WTC11 (cell line): ENCODE measurements at regions not wholly inside any gene's neighbourhood (a gene's known extent, or its start where the extent isn't known, plus 50 kb on each side); places are given as distances from the start of the nearest gene placed in this dataset.

Experiments
- ESRRA ChIP-seq: sonication (generic); formaldehyde crosslinking; IDR thresholded peaks from 2 replicates; pipeline ENCODE4 v1.8.1; 2022; ENCODE audit warnings: mild to moderate bottlenecking, missing genetic modification reagents, borderline replicate concordance
- FOXJ3 ChIP-seq: sonication (generic); formaldehyde crosslinking; IDR thresholded peaks from 2 replicates; pipeline ENCODE4 v1.9.0; 2021; ENCODE audit warnings: missing genetic modification reagents, mild to moderate bottlenecking, borderline replicate concordance
- JUN ChIP-seq: sonication (generic); formaldehyde crosslinking; IDR thresholded peaks from 2 replicates; pipeline ENCODE4 v1.8.0; 2023; ENCODE audit warnings: mild to moderate bottlenecking, missing genetic modification reagents
- NFATC4 ChIP-seq: fragments of 250-450 bp; sonication (Bioruptor Pico); IDR thresholded peaks from 2 replicates; pipeline ENCODE4 v1.9.0; 2021; ENCODE audit warnings: mild to moderate bottlenecking
- ZNF138 ChIP-seq: sonication (generic); formaldehyde crosslinking; conservative IDR thresholded peaks from 2 replicates; pipeline ENCODE4 v1.8.1; 2022; ENCODE audit warnings: mild to moderate bottlenecking, moderate library complexity, missing genetic modification reagents
- TF ChIP-seq, protein P1 (sequence below): sonication (generic); formaldehyde crosslinking; IDR thresholded peaks from 2 replicates; pipeline ENCODE4 v1.8.1; 2023; ENCODE audit warnings: mild to moderate bottlenecking, missing genetic modification reagents, moderate library complexity
- TF ChIP-seq, protein P2 (sequence below): fragments of 200-600 bp; IDR thresholded peaks from 2 replicates; pipeline ENCODE4 v1.8.0; 2022; ENCODE audit warnings: antibody characterized with exemption
- TF ChIP-seq, protein P3 (sequence below): sonication (generic); formaldehyde crosslinking; IDR thresholded peaks from 2 replicates; pipeline ENCODE4 v1.8.1; 2022; ENCODE audit warnings: mild to moderate bottlenecking, moderate library complexity, missing genetic modification reagents

DNA sequence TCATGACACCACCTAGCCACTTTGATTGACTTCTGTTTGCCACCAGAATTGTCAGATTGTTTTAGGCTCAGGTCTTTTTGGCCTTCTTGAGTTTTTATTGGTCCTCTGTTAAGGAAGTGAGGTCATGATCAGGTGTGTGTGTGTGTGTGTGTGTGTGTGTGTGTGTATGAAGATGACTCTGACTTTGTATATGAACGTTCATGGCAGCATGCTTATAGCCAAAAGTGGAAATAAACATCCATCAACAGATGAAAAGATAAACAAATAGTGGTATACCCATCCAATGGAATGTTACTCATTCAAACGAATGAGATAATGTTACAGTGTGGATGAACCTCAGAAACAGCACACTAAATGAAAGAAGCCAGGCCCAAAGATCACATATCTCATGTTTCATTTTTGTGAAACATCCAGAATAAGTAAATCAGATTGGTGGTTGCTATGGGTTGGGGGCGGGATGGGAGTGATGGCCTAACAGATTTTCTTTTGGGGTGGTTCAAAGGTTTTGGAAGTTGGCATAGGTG, 258.6 kb downstream of the KTN1 start:
- TF ChIP-seq NFATC4 (CRISPR knock-in tag) = no peak
- TF ChIP-seq, protein P1, sequence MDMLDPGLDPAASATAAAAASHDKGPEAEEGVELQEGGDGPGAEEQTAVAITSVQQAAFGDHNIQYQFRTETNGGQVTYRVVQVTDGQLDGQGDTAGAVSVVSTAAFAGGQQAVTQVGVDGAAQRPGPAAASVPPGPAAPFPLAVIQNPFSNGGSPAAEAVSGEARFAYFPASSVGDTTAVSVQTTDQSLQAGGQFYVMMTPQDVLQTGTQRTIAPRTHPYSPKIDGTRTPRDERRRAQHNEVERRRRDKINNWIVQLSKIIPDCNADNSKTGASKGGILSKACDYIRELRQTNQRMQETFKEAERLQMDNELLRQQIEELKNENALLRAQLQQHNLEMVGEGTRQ (CRISPR knock-in tag) = no peak
- TF ChIP-seq, protein P2, sequence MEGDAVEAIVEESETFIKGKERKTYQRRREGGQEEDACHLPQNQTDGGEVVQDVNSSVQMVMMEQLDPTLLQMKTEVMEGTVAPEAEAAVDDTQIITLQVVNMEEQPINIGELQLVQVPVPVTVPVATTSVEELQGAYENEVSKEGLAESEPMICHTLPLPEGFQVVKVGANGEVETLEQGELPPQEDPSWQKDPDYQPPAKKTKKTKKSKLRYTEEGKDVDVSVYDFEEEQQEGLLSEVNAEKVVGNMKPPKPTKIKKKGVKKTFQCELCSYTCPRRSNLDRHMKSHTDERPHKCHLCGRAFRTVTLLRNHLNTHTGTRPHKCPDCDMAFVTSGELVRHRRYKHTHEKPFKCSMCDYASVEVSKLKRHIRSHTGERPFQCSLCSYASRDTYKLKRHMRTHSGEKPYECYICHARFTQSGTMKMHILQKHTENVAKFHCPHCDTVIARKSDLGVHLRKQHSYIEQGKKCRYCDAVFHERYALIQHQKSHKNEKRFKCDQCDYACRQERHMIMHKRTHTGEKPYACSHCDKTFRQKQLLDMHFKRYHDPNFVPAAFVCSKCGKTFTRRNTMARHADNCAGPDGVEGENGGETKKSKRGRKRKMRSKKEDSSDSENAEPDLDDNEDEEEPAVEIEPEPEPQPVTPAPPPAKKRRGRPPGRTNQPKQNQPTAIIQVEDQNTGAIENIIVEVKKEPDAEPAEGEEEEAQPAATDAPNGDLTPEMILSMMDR = no peak
- TF ChIP-seq FOXJ3 (CRISPR knock-in tag) = no peak
- TF ChIP-seq, protein P3, sequence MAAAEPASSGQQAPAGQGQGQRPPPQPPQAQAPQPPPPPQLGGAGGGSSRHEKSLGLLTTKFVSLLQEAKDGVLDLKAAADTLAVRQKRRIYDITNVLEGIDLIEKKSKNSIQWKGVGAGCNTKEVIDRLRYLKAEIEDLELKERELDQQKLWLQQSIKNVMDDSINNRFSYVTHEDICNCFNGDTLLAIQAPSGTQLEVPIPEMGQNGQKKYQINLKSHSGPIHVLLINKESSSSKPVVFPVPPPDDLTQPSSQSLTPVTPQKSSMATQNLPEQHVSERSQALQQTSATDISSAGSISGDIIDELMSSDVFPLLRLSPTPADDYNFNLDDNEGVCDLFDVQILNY (CRISPR knock-in tag) = no peak
- TF ChIP-seq ESRRA (CRISPR knock-in tag) = no peak
- no peak for TF ChIP-seq JUN
- TF ChIP-seq ZNF138 (CRISPR knock-in tag) = no peak
